ENCODE measurements at regions not wholly inside any gene's neighbourhood (a gene's known extent, or its start where the extent isn't known, plus 50 kb on each side); places are given as distances from the start of the nearest gene placed in this dataset.

DNA sequence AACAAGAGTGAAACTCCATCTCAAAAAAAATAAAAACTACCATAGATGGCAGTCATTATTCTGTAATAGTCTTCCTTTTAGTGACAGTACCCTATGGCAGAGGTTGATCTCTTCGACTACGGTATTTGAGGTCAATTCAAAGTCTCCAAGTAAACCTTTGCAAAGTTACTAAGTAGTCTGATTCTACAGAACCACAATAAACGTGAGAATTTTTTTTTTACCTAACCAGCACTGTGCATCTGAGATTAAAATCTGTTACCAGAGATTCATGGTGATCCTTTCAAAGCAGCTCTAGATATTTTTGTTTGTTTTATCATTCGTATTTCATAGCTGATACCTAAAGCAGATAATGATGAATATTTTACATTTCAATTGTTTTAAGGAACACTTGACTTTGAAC, 86.6 kb upstream of the CHD2 start:
- TF ChIP-seq POLR2A (IDR thresholded peaks at IDR 0.05; ENCODE audit: low read depth, low read length), result no peak
- TF ChIP-seq POLR2AphosphoS5 (IDR thresholded peaks at IDR 0.05; ENCODE audit: low read depth, low read length), result no peak
- no peak for TF ChIP-seq TAF1 (IDR thresholded peaks at IDR 0.05; ENCODE audit: low read depth, low read length)
- no peak for TF ChIP-seq SPI1 (IDR thresholded peaks at IDR 0.05; ENCODE audit: low read depth, low read length)

Measured in GM12891 (cell line).